ENCODE measurements at regions not wholly inside any gene's neighbourhood (a gene's known extent, or its start where the extent isn't known, plus 50 kb on each side); places are given as distances from the start of the nearest gene placed in this dataset.

GRCh38 chr1:221449801-221450470 is 292.0 kb downstream of the DUSP10 start:
- TF ChIP-seq ZFX (IDR thresholded peaks at IDR 0.05; ENCODE audit: borderline replicate concordance) (no peak), CTCF (IDR thresholded peaks at IDR 0.05) (no peak)
- H3K27ac ChIP-seq: no peak overlapping the region

GRCh38 chr1:221451741-221452140 is 290.1 kb downstream of the DUSP10 start:
- TF ChIP-seq CTCF (IDR thresholded peaks at IDR 0.05) (no peak), ZFX (IDR thresholded peaks at IDR 0.05; ENCODE audit: borderline replicate concordance) (no peak)
- no peak overlapping the region for H3K27ac ChIP-seq

- TF ChIP-seq CTCF (IDR thresholded peaks at IDR 0.05) (no peak), ZFX (IDR thresholded peaks at IDR 0.05; ENCODE audit: borderline replicate concordance) (no peak)
- H3K27ac ChIP-seq: no peak overlapping the region
Observed at GRCh38 chr1:221454096-221454495, 287.8 kb downstream of the DUSP10 start.

- TF ChIP-seq ZFX (IDR thresholded peaks at IDR 0.05; ENCODE audit: borderline replicate concordance) (no peak), CTCF (IDR thresholded peaks at IDR 0.05) (no peak)
Observed at GRCh38 chr1:221456918-221457317, 285.0 kb downstream of the DUSP10 start.

GRCh38 chr1:221457685-221458446 is 284.0 kb downstream of the DUSP10 start:
- no peak overlapping the region for H3K27ac ChIP-seq

More at GRCh38 chr1:221456918-221457317, 285.0 kb downstream of the DUSP10 start:
- no peak overlapping the region for H3K27ac ChIP-seq

GRCh38 chr1:221458447-221459156 is 283.3 kb downstream of the DUSP10 start:
- H3K27ac ChIP-seq: no peak overlapping the region
- no peak for TF ChIP-seq ZFX (IDR thresholded peaks at IDR 0.05; ENCODE audit: borderline replicate concordance)
- no peak for TF ChIP-seq CTCF (IDR thresholded peaks at IDR 0.05)

More at GRCh38 chr1:221457685-221458446, 284.0 kb downstream of the DUSP10 start:
- no peak for TF ChIP-seq ZFX (IDR thresholded peaks at IDR 0.05; ENCODE audit: borderline replicate concordance)
- no peak for TF ChIP-seq CTCF (IDR thresholded peaks at IDR 0.05)
